GM19468 (cell line): ENCODE measurements at regions not wholly inside any gene's neighbourhood (a gene's known extent, or its start where the extent isn't known, plus 50 kb on each side); places are given as distances from the start of the nearest gene placed in this dataset.
A peak's percentile ranks its signal among the peaks of the same experiment; 100 is the strongest.

Source experiments
- ATAC-seq: cut with Tn5 transposase; IDR thresholded peaks from one replicate; pipeline ENCODE4 v1.9.1; 2021; ENCODE audit warnings: mild to moderate bottlenecking, moderate library complexity, moderate number of reproducible peaks; ENCODE audit not compliant: unreplicated experiment; ENCODE audit errors: extremely low read depth

- ATAC-seq: no peak
Measured at GRCh38 chr2:147485210-147485851, 359.5 kb upstream of the ACVR2A start.

GRCh38 chr2:147483911-147484310 is 360.9 kb upstream of the ACVR2A start:
- no peak for ATAC-seq

- no peak for ATAC-seq
Measured at GRCh38 chr2:147482916-147483669, 361.7 kb upstream of the ACVR2A start.

GRCh38 chr2:147482111-147482895 is 362.5 kb upstream of the ACVR2A start:
- ATAC-seq: no peak

GRCh38 chr2:147479358-147479757 is 365.5 kb upstream of the ACVR2A start:
- ATAC-seq: no peak

- ATAC-seq: no peak
Measured at GRCh38 chr2:147473075-147473474, 371.8 kb upstream of the ACVR2A start.

- ATAC-seq: no peak
Measured at GRCh38 chr2:147471126-147471525, 373.7 kb upstream of the ACVR2A start.

- no peak for ATAC-seq
Measured at GRCh38 chr2:147469471-147469870, 375.4 kb upstream of the ACVR2A start.

- no peak for ATAC-seq
Measured at GRCh38 chr2:147468963-147469362, 375.9 kb upstream of the ACVR2A start.

GRCh38 chr2:147468349-147468748 is 376.5 kb upstream of the ACVR2A start:
- ATAC-seq: no peak

GRCh38 chr2:147467441-147467840 is 377.4 kb upstream of the ACVR2A start:
- ATAC-seq: no peak

GRCh38 chr2:147464737-147465357 is 380.0 kb upstream of the ACVR2A start:
- ATAC-seq: no peak

GRCh38 chr2:147463881-147464520 is 380.8 kb upstream of the ACVR2A start:
- ATAC-seq: peak; percentile 95

- no peak for ATAC-seq
Measured at GRCh38 chr2:147460155-147460554, 384.7 kb upstream of the ACVR2A start.

- no peak for ATAC-seq
Measured at GRCh38 chr2:147456779-147457178, 388.1 kb upstream of the ACVR2A start.

- no peak for ATAC-seq
Measured at GRCh38 chr2:147451902-147452515, 392.8 kb upstream of the ACVR2A start.

GRCh38 chr2:147450661-147451510 is 393.9 kb upstream of the ACVR2A start:
- no peak for ATAC-seq

- no peak for ATAC-seq
Measured at GRCh38 chr2:147449323-147449991, 395.4 kb upstream of the ACVR2A start.
